Body of pancreas (tissue), 4 donors: ENCODE measurements at regions not wholly inside any gene's neighbourhood (a gene's known extent, or its start where the extent isn't known, plus 50 kb on each side); places are given as distances from the start of the nearest gene placed in this dataset.

Experiments
- ATAC-seq: fragments of 150-250 bp; one replicate; pipeline ENCODE4 v1.9.1; 2016
- DNase-seq, 4 donors: peaks; one replicate each; pipeline ENCODE4 v3.0.0-alpha.2; 2019
- H3K27ac ChIP-seq, 4 donors: fragments of 200-600 bp; sonication (generic); 1 replicate in 3 of 4; 2 replicates in 1 of 4; pipeline versions ENCODE4 v1.5.1 to v1.6.1; 2016 to 2019; ENCODE audit warnings: mild to moderate bottlenecking in 1 of 4, mixed read lengths in 1 of 4, moderate library complexity in 1 of 4
- H3K27me3 ChIP-seq, 2 donors: fragments of 200-600 bp; sonication (generic); one replicate each; pipeline ENCODE4 v1.6.0; 2016; ENCODE audit warnings: mild to moderate bottlenecking in 1 of 2
- H3K36me3 ChIP-seq, 2 donors: fragments of 200-600 bp; sonication (generic); replicated peaks in 1 of 2; 2 replicates each; pipeline ENCODE4 v1.5.1; 2016; ENCODE audit warnings: low read depth in 2 of 2; ENCODE audit not compliant: insufficient read depth in 1 of 2
- H3K4me1 ChIP-seq: fragments of 200-600 bp; sonication (generic); one replicate; pipeline ENCODE4 v1.6.0; 2016
- H3K4me3 ChIP-seq, 2 donors: fragments of 200-600 bp; sonication (generic); 1 replicate in 1 of 2; 2 replicates in 1 of 2; pipeline ENCODE4 v1.5.1; 2016 to 2019
- H3K9me3 ChIP-seq, 3 donors: fragments of 200-600 bp; sonication (generic); 1 replicate in 2 of 3; 2 replicates in 1 of 3; pipeline ENCODE4 v1.5.1; 2016
- POLR2A ChIP-seq, 3 donors: fragments of 450-650 bp; IDR thresholded peaks; one replicate each; pipeline ENCODE4 v1.6.1; 2016; ENCODE audit warnings: antibody characterized with exemption in 3 of 3, mild to moderate bottlenecking in 2 of 3
- WGBS, 2 donors: methylation state at CpG; one replicate each; pipeline ENCODE4 v1.1.5; 2017; 5-methylcytosine and 5-hydroxymethylcytosine counted together
- intact Hi-C: fragments of 100-400 bp; cut with DNase I; formaldehyde crosslinking; loops from one replicate; pipeline ENCODE4 v1.15.1; 2023
- TF ChIP-seq, protein P1 (sequence below), 7 experiments: fragments of 450-650 bp in 4 of 7; fragments of 200-600 bp in 3 of 7; sonication (generic) in 3 of 7; IDR thresholded peaks; one replicate each; pipeline ENCODE4 v1.5.1; 2016 to 2019; ENCODE audit warnings: antibody characterized with exemption in 7 of 7

DNA sequence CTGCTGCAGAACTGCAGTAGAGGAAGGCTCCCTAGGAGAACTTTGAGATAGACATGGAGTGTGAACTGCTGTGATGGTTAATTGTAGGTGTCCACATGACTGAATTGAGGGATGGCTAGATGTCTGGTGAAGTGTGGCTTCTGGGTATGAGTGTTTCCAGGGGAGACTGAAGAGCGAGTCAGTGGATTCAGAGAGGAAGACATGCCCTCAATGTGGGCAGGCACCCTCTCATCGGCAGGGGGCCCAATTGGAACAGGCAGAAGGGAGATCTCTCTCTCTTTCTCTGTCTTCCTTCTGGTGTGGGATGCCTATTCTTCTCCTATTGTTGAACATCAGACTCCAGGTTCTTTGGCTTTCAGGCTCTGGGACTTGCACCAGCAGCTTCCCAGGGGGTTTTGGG is 304.7 kb upstream of the GATB start:
- H3K27ac ChIP-seq, result no peak overlapping the region
- ATAC-seq, result no peak
- no peaks in the 10 kb centered on the region for H3K27me3 ChIP-seq
- TF ChIP-seq POLR2A (IDR thresholded peaks at IDR 0.05), result no peak
- TF ChIP-seq, protein P1, sequence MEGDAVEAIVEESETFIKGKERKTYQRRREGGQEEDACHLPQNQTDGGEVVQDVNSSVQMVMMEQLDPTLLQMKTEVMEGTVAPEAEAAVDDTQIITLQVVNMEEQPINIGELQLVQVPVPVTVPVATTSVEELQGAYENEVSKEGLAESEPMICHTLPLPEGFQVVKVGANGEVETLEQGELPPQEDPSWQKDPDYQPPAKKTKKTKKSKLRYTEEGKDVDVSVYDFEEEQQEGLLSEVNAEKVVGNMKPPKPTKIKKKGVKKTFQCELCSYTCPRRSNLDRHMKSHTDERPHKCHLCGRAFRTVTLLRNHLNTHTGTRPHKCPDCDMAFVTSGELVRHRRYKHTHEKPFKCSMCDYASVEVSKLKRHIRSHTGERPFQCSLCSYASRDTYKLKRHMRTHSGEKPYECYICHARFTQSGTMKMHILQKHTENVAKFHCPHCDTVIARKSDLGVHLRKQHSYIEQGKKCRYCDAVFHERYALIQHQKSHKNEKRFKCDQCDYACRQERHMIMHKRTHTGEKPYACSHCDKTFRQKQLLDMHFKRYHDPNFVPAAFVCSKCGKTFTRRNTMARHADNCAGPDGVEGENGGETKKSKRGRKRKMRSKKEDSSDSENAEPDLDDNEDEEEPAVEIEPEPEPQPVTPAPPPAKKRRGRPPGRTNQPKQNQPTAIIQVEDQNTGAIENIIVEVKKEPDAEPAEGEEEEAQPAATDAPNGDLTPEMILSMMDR (IDR thresholded peaks at IDR 0.05), result no peak
- 75 to 76% methylated on average over 2 of the region's 2 CpGs for WGBS, 2 donors
- intact Hi-C loops, result no loop called here
- H3K4me3 ChIP-seq, result no peak overlapping the region
- H3K9me3 ChIP-seq, result no peaks in the 10 kb centered on the region
- no peaks in the 10 kb centered on the region for H3K36me3 ChIP-seq
- no peak for DNase-seq
- H3K4me1 ChIP-seq, result no peaks in the 10 kb centered on the region

DNA sequence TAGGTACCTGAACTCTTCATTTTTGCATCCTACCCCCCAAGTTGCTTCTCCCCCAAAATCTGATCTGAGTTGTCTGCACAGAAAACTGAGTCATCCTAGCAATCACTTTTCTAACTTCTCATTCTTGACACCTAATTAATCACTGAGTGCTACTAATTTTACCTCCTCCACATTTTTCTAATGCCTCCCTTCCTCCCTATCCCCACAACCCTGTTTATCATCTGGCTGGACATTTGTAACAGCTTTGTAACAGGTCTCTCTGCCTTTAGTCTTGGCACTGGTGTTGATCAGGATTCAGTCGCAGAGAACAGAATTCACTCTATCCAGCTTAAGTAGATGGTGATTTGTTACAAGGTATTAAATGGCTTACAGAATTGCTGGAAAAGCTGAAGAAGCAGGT is 303.9 kb upstream of the GATB start:
- Histone ChIP-seq H3K36me3 (no peaks in the 10 kb centered on the region), H3K27ac (no peak overlapping the region), H3K4me1 (no peaks in the 10 kb centered on the region), H3K4me3 (no peak overlapping the region), H3K9me3 (no peaks in the 10 kb centered on the region), H3K27me3 (no peaks in the 10 kb centered on the region)
- intact Hi-C loops, result no loop called here
- DNase-seq, result no peak
- no peak for ATAC-seq
- TF ChIP-seq, protein P1 (IDR thresholded peaks at IDR 0.05), result no peak
- no peak for TF ChIP-seq POLR2A (IDR thresholded peaks at IDR 0.05)
- WGBS, 2 donors, result 35 to 62% methylated on average over 1 of the region's 1 CpG

DNA sequence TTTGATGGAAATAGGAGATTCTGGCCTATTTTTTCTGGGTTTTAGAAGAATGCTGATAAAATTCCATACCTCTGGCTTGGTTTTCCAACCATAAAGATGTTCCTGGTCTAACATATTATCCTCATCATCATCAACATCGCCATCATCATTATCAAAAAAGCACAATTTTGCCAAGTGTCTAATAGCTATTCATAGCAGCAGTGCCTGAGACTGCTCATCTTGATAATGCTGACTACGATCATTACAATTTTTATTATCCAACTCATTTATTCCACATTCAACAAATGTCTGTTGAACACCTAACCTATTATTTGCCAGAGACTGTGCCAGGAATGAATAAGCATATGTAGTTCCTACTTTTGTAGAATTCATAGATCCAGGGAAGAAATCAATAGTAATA is 303.5 kb upstream of the GATB start:
- Histone ChIP-seq H3K4me3 (no peak overlapping the region), H3K27me3 (no peaks in the 10 kb centered on the region), H3K9me3 (no peaks in the 10 kb centered on the region), H3K36me3 (no peaks in the 10 kb centered on the region), H3K4me1 (no peaks in the 10 kb centered on the region), H3K27ac (no peak overlapping the region)
- intact Hi-C loops, result no loop called here
- TF ChIP-seq, protein P1 (IDR thresholded peaks at IDR 0.05), result no peak
- TF ChIP-seq POLR2A (IDR thresholded peaks at IDR 0.05), result no peak
- 72 to 79% methylated on average over 2 of the region's 2 CpGs for WGBS, 2 donors
- ATAC-seq, result no peak
- DNase-seq, result no peak

DNA sequence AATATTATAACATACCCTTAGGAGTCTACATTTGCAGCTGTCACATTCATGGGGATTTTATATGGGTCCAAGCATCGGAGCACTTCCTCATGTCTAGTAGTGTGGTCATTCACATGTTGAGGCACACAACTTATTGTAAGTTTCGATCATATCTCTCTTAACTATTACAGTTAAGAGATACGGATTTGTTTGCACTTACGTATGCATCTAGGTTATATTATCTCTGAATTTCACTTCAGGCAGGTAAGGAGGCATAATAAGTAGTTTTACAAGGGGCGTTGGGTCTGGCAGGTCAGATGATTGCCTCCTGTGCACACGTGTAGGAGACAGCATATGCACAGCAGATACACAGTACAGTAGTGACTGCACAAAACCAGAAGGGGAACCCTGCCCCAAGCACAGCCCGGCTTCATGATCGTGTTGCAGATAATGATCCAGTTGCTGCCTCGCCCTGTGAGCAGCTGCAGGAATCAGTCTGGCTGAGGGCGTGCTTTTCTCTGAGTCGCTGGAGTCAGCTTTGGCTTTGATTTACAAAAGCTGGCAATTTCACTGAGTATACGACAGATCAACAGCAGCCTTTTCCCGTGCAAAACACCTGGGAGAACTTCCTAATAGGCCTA is 302.9 kb upstream of the GATB start:
- DNase-seq, result peak in 2 of 4 donors; percentile 12 to 13
- Histone ChIP-seq H3K4me3 (no peak overlapping the region), H3K36me3 (no peaks in the 10 kb centered on the region), H3K27ac (no peak overlapping the region), H3K9me3 (no peaks in the 10 kb centered on the region), H3K27me3 (no peaks in the 10 kb centered on the region), H3K4me1 (no peaks in the 10 kb centered on the region)
- intact Hi-C loops, result no loop called here
- 52 to 61% methylated on average over 13 of the region's 13 CpGs for whole genome bisulfite sequencing, 2 donors
- no peak for ATAC-seq
- TF ChIP-seq, protein P1 (IDR thresholded peaks at IDR 0.05), result no peak
- no peak for TF ChIP-seq POLR2A (IDR thresholded peaks at IDR 0.05)

DNA sequence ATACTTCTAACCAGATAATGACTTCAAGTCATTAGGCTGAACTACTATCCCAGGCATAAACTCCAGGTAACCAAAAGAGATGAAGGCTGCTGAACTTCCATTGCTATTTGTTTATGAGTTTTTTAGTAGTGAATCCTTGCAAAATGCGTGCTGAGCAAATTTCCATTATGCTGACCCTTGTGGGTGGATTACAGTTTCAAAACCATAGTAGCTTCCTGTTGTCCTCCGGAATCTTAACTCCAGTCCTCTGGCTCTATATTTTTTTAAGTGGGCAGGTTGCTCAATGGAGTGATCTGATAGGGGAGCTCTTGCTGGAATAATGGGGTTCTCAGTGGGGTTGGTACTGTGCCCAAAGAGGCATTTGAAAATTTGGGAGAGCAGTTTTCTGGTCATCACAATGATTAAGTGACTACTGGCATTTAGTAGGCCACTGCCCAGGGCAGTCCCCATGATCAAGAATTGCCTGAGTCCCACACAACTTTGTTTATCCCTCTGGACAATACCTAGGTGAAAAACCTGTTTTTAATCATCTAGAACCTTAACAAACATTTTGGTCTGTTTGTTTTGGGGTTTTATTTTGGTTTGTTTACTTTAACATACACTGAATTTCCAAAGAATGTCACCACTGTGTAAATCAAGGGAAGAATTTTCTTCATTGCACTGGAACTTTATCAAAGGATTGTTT is 302.3 kb upstream of the GATB start:
- ATAC-seq (no peak), DNase-seq (no peak)
- intact Hi-C loops, result no loop called here
- Histone ChIP-seq H3K27ac (no peak overlapping the region), H3K27me3 (no peaks in the 10 kb centered on the region), H3K36me3 (no peaks in the 10 kb centered on the region), H3K9me3 (no peaks in the 10 kb centered on the region), H3K4me1 (no peaks in the 10 kb centered on the region), H3K4me3 (no peak overlapping the region)
- 58 to 82% methylated on average over 2 of the region's 2 CpGs for WGBS, 2 donors
- TF ChIP-seq, protein P1 (IDR thresholded peaks at IDR 0.05), result no peak
- no peak for TF ChIP-seq POLR2A (IDR thresholded peaks at IDR 0.05)
